Stimulated activated CD8-positive, alpha-beta memory T cell treated with anti-CD3 and anti-CD28 coated beads, Interleukin-7, amount 100 ng/mL, for 48 hours (primary cell): ENCODE measurements at regions not wholly inside any gene's neighbourhood (a gene's known extent, or its start where the extent isn't known, plus 50 kb on each side); places are given as distances from the start of the nearest gene placed in this dataset.

Experiments used
- DNase-seq, 2 donors: peaks; one replicate each; pipeline ENCODE4 v3.0.0-alpha.2; 2020; ENCODE audit warnings: low read depth in 1 of 2; ENCODE audit errors: extremely low read depth in 1 of 2

GRCh38 chr2:122575076-122575475 is 819.6 kb downstream of the TSN start:
- DNase-seq = no peak

- no peak for DNase-seq
Observed at GRCh38 chr2:122583159-122583917, 827.9 kb downstream of the TSN start.

DNA sequence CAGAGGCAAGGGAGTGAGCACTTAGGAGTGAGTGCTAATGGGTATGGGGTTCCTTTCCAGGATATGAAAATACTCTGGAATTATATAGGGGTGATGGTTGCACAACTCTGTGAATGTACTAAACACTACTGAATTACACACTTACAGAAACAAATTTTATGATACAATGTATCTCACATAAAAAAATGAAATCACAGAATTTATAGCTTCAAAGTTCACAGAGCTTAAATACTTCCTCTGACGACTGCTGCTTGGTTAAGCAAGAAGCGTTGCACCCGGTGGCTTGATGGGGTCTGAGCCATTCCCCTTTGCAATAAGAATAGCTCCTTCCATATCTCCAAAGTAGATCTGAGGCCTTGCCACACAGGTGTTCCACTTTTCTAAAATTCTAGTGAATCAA is 835.1 kb downstream of the TSN start:
- no peak for DNase-seq

GRCh38 chr2:122595065-122595464 is 839.6 kb downstream of the TSN start:
- no peak for DNase-seq

DNA sequence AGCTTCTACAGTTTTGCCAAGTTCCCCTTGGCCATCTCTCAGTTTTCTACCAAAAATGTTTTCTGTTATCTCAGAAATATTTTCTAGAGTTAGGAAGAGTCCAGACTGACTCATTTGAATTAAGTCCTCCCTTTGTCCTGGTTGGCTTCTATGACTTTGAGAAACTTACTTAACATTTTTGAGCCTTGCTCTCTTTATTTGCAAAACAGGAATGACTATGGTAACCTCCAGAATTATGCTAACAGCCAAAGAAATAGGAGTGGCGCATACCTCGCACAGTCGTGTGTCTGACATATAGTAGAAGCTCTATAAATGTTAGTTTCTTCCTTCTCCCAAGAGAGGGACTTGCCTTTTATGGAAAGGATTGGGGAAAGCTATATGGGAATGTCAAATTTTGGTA is 841.1 kb downstream of the TSN start:
- no peak for DNase-seq

DNA sequence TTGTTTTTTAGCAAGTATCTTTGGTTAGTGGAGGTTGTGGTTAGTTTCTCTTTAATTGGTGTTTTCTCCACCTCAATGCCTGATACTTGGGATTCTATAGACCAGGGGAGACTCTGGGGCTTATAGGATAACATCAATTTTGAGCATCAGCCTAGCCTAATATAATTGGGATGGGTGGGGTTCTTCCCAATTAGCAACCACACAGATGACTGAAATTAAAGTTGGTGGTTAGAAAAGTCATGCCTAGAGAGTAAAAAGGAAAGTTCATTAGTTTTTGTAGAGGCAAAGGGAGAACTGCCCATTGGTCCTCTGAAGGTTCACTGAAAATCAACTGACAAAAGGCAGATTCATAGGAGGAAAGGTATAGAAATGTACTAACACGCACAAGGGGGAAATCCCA is 843.3 kb downstream of the TSN start:
- no peak for DNase-seq

- DNase-seq = no peak
Observed at GRCh38 chr2:122610948-122611609, 855.6 kb downstream of the TSN start.

GRCh38 chr2:122622934-122623333 is 867.5 kb downstream of the TSN start:
- DNase-seq = no peak

DNA sequence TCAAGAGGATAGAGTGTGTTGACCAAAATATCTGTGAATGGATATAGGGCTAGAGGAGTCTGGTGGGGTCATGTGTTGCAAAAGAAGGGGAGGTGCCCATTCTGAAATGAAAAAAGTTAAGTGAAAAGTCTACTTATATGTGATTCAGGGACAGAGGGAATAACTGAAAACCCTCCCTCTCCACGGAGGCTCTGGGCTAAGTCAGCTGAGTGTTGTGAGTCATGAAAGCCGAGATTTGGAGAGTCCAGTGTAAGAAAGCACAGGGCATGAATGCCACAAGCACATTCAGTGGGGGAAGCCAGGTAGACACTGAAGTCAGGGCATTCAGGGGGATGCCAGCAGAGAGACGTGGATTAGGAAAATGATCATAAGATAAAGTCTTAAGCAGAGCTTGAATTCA is 871.9 kb downstream of the TSN start:
- DNase-seq = no peak

DNA sequence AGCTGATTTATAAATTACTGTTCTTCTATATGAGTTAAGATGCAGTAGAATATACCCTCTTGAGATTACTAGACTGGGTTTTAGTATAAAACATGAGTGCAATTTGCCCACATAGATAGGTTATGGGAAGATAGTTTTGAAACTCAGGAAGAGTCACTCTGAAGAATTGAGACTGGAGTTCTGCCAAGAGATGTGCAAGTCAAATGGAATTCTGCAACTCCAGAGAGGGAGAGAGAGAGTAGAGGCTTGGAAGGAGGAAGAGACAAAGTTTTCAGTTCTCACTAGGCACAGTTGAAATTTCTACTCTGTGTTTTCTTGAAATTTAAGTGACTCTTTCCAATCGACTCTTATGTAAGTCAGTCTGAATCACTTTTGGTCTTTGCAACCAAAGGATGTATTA is 878.8 kb downstream of the TSN start:
- DNase-seq = no peak

DNA sequence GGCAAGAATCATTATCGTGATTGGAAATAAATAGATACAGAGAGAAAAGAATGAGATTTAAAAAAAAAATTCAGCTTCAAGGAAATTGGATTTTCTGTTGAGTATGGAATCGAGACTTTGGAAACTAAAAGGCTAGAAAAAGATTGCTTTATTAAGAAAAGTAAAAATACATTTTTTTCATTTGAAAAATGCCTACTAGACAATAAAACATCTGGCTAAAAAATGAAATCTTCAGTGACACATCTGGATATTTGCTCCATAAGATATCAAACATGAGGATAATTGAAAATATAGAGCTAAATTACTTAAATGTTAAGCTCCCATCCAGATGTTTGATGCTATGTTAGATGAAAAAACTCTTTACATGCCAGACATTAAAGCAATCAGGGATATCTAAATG is 879.5 kb downstream of the TSN start:
- no peak for DNase-seq

DNA sequence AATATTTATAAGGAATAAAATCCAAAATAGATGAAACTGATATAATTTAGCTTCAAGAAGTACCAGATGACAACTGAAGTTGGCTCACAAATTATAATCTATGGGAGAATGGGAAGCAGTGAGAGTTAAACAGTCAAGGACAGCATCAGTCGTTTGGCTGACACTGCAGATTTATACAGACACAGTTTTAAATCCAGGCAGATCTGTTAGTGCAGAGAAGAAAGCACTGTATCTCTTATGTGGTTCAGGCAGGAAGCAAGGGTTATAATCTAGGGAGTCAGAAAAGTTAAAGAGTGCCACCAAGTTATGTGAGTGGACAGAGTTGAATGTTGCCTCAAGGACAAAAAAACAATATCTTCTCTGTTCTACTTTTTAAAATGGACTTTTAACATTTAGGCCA is 880.2 kb downstream of the TSN start:
- no peak for DNase-seq

- DNase-seq = no peak
Observed at GRCh38 chr2:122636097-122636496, 880.6 kb downstream of the TSN start.

GRCh38 chr2:122639176-122639575 is 883.7 kb downstream of the TSN start:
- DNase-seq = no peak

- no peak for DNase-seq
Observed at GRCh38 chr2:122639711-122640110, 884.3 kb downstream of the TSN start.

DNA sequence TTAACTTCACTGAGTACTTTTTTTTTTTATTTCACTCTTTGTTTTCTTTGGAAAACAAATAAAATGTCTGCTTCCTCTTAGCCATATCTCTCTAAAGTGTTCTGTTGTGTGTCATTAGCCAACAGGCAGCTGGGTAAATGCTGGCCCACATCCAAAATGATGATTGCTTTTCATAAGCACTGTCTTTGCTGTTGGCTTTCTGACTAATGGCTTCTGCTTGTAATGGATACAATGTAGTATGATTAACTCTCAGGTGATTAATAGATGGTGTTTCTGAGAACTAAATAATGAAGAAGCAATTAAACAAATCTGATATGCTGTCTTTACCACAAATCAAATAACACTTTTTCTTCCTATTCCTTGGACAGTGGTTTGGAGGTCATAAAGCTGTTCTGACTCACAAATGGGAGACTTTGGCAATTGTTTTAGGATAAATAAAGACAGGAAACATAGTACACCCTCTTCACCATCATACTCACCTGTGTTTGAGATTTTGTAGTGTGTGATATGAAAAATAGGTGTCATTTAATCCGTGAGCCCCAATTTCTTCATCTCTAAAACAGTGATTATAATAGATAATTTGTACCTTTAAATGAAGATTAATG is 888.4 kb downstream of the TSN start:
- no peak for DNase-seq

DNA sequence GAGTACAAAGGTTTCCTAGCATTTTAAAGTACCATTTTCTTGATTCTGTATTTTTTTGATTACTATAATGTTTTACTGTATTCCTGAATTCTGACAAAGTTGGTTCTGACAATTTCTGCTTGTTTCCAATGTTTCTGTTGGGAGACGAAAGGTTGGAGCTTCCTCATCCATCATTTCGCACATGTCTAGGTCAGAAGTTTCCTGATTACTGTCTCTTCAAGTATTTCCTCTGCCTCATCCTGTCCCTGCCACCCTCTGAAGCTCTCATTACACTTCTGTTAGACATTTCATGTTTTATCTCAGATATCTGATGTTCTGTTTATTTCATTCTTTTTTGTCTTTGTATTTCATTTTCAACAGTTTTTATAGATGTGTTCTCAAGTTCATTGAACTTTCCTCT is 895.8 kb downstream of the TSN start:
- DNase-seq = no peak

- no peak for DNase-seq
Observed at GRCh38 chr2:122651780-122652179, 896.3 kb downstream of the TSN start.

- no peak for DNase-seq
Observed at GRCh38 chr2:122652670-122653069, 897.2 kb downstream of the TSN start.

DNA sequence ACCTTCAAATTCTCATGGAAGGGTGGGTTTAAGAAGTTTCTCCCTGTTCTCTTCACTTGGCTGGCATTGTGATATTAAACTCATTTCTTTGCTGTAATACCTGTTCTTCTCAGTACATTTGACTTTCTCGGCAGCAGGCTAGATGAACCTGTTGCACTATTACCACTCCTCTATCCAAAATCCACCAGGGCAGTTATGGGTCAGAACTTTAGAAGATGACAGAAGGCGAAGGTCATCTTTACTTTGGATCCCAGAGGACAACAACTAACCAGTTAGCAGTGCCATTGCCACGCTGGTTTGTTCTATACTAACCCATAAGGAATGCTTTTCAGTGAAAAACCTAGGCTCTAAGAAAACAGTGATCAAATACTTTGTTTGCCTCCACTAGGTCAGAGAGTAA is 901.0 kb downstream of the TSN start:
- DNase-seq = no peak

GRCh38 chr2:122660786-122661634 is 905.6 kb downstream of the TSN start:
- no peak for DNase-seq
